ENCODE measurements at regions not wholly inside any gene's neighbourhood (a gene's known extent, or its start where the extent isn't known, plus 50 kb on each side); places are given as distances from the start of the nearest gene placed in this dataset.

- no peak for DNase-seq
- no peak for TF ChIP-seq CTCF (IDR thresholded peaks at IDR 0.05)
- TF ChIP-seq POLR2A (IDR thresholded peaks at IDR 0.05) = no peak
- H3K4me1 ChIP-seq = peaks cover 0 to 4% (median 0%) of the 10 kb centered on the region in 3 donors
- H3K27me3 ChIP-seq = no peaks in the 10 kb centered on the region
- no peaks in the 10 kb centered on the region for H3K36me3 ChIP-seq
- H3K9me3 ChIP-seq = no peaks in the 10 kb centered on the region
- WGBS, 2 donors = 95% methylated on average over 7 of the region's 14 CpGs; no CpG with 5 or more reads in 1 of the 2 donors
- intact Hi-C loops (cut with DNase I) = no loop called here
- H3K27ac ChIP-seq = no peak overlapping the region
- no peak overlapping the region for H3K4me3 ChIP-seq
Measured at GRCh38 chr12:19836056-19836455, 396.8 kb downstream of the AEBP2 start.

- TF ChIP-seq CTCF (IDR thresholded peaks at IDR 0.05) (no peak), POLR2A (IDR thresholded peaks at IDR 0.05) (no peak)
- H3K27me3 ChIP-seq = no peaks in the 10 kb centered on the region
- no peak overlapping the region for H3K27ac ChIP-seq
- H3K9me3 ChIP-seq = no peaks in the 10 kb centered on the region
- peaks cover 0 to 4% (median 0%) of the 10 kb centered on the region in 3 donors for H3K4me1 ChIP-seq
- intact Hi-C loops (cut with DNase I) = no loop called here
- 95 to 97% methylated on average over 8 to 9 of the region's 9 CpGs for WGBS, 2 donors
- H3K36me3 ChIP-seq = no peaks in the 10 kb centered on the region
- DNase-seq = no peak
- no peak overlapping the region for H3K4me3 ChIP-seq
Measured at GRCh38 chr12:19836456-19836855, 397.2 kb downstream of the AEBP2 start.

GRCh38 chr12:19837543-19837942, 398.3 kb downstream of the AEBP2 start:
- Histone ChIP-seq H3K4me3 (no peak overlapping the region), H3K27me3 (no peaks in the 10 kb centered on the region), H3K4me1 (peaks cover 0 to 4% (median 0%) of the 10 kb centered on the region in 3 donors), H3K27ac (no peak overlapping the region), H3K36me3 (no peaks in the 10 kb centered on the region), H3K9me3 (no peaks in the 10 kb centered on the region)
- 61 to 65% methylated on average over 3 of the region's 3 CpGs for WGBS, 2 donors
- no peak for TF ChIP-seq POLR2A (IDR thresholded peaks at IDR 0.05)
- TF ChIP-seq CTCF (IDR thresholded peaks at IDR 0.05) = no peak
- no peak for DNase-seq
- intact Hi-C loops (cut with DNase I) = no loop called here

- TF ChIP-seq POLR2A (IDR thresholded peaks at IDR 0.05) (no peak), CTCF (IDR thresholded peaks at IDR 0.05) (no peak)
- no peak for DNase-seq
- Histone ChIP-seq H3K4me3 (no peak overlapping the region), H3K27ac (no peak overlapping the region), H3K36me3 (no peaks in the 10 kb centered on the region), H3K27me3 (no peaks in the 10 kb centered on the region), H3K9me3 (no peaks in the 10 kb centered on the region), H3K4me1 (peaks cover 0 to 3% (median 0%) of the 10 kb centered on the region in 3 donors)
- intact Hi-C loops (cut with DNase I) = no loop called here
Measured at GRCh38 chr12:19841451-19841850, 402.2 kb downstream of the AEBP2 start.

GRCh38 chr12:19842116-19842515, 402.8 kb downstream of the AEBP2 start:
- peak overlapping the region in 1 of 4 donors; percentile 20 for H3K4me3 ChIP-seq
- no peaks in the 10 kb centered on the region for H3K27me3 ChIP-seq
- H3K36me3 ChIP-seq = no peaks in the 10 kb centered on the region
- DNase-seq = no peak
- intact Hi-C loops (cut with DNase I) = no loop called here
- H3K27ac ChIP-seq = peak overlapping the region in 1 of 4 donors; percentile 45
- peaks cover 0 to 10% (median 0%) of the 10 kb centered on the region in 3 donors for H3K4me1 ChIP-seq
- 58 to 67% methylated on average over 3 of the region's 3 CpGs for WGBS, 2 donors
- no peaks in the 10 kb centered on the region for H3K9me3 ChIP-seq
- TF ChIP-seq POLR2A (IDR thresholded peaks at IDR 0.05) (no peak), CTCF (IDR thresholded peaks at IDR 0.05) (no peak)
